Natural killer cell (primary cell): ENCODE measurements at regions not wholly inside any gene's neighbourhood (a gene's known extent, or its start where the extent isn't known, plus 50 kb on each side); places are given as distances from the start of the nearest gene placed in this dataset.
"Not testable (repeated sequence)": the region's sequence is repeated elsewhere in the genome, so short reads cannot be mapped to it uniquely, and the experiment has no call there.

Source experiments
- ATAC-seq, 3 donors: fragments of 150-1000 bp in 2 of 3; fragments of 200-7000 bp in 1 of 3; cut with Tn5 transposase; 1 replicate in 1 of 3; 2 replicates in 2 of 3; pipeline ENCODE4 v1.10.0; 2021; ENCODE audit warnings: mild to moderate bottlenecking in 2 of 3, moderate library complexity in 2 of 3
- DNase-seq, 2 donors: peaks; one replicate each; pipeline versions ENCODE4 v3.0.0 to v3.0.0-alpha.2; 2013 to 2021; ENCODE audit warnings: mixed read lengths in 1 of 2
- H3K27ac ChIP-seq: one replicate; pipeline ENCODE4 v1.5.1; 2013; ENCODE audit warnings: mild to moderate bottlenecking, low read length
- H3K27me3 ChIP-seq: one replicate; pipeline ENCODE4 v1.6.1; 2013; ENCODE audit warnings: low read length; ENCODE audit not compliant: control insufficient read depth, insufficient read depth
- H3K36me3 ChIP-seq: one replicate; pipeline ENCODE4 v1.6.1; 2013; ENCODE audit warnings: low read length; ENCODE audit not compliant: control insufficient read depth, insufficient read depth
- H3K4me1 ChIP-seq: one replicate; pipeline ENCODE4 v1.6.1; 2013; ENCODE audit warnings: low read length; ENCODE audit not compliant: control insufficient read depth, insufficient read depth
- H3K4me3 ChIP-seq: one replicate; pipeline ENCODE4 v1.5.1; 2013; ENCODE audit warnings: low read length
- H3K9me3 ChIP-seq: one replicate; pipeline ENCODE4 v1.6.1; 2013; ENCODE audit warnings: low read length; ENCODE audit not compliant: control insufficient read depth, insufficient read depth
- H3K27ac Mint-ChIP-seq, 2 donors: one replicate each; pipeline ENCODE4 v1.8.0; 2022; ENCODE audit warnings: mild to moderate bottlenecking in 2 of 2, mixed read lengths in 2 of 2, moderate library complexity in 1 of 2
- H3K27me3 Mint-ChIP-seq, 2 donors: one replicate each; pipeline ENCODE4 v1.8.0; 2022; ENCODE audit warnings: low read depth in 2 of 2, mixed read lengths in 2 of 2
- H3K36me3 Mint-ChIP-seq: one replicate; pipeline ENCODE4 v1.8.0; 2022; ENCODE audit warnings: mixed read lengths
- H3K4me1 Mint-ChIP-seq, 2 donors: one replicate each; pipeline ENCODE4 v1.8.0; 2022; ENCODE audit warnings: mixed read lengths in 2 of 2
- H3K4me3 Mint-ChIP-seq: one replicate; pipeline ENCODE4 v1.8.0; 2022; ENCODE audit warnings: mild to moderate bottlenecking, moderate library complexity, mixed read lengths
- H3K9me3 Mint-ChIP-seq, 2 donors: one replicate each; pipeline ENCODE4 v1.8.0; 2022; ENCODE audit warnings: mixed read lengths in 2 of 2
- WGBS: methylation state at CpG from one replicate; pipeline ENCODE4 v1.1.7; 2013; ENCODE audit warnings: missing lambda C conversion rate; ENCODE audit not compliant: insufficient coverage; 5-methylcytosine and 5-hydroxymethylcytosine counted together
- intact Hi-C: fragments of 100-400 bp; cut with micrococcal nuclease; formaldehyde crosslinking; loops from one replicate; pipeline ENCODE4 v1.14.2; 2022
- TF ChIP-seq, protein P1 (sequence below): fragments of 200-600 bp; IDR thresholded peaks from one replicate; pipeline ENCODE4 v1.8.0; 2022; ENCODE audit warnings: antibody characterized with exemption

DNA sequence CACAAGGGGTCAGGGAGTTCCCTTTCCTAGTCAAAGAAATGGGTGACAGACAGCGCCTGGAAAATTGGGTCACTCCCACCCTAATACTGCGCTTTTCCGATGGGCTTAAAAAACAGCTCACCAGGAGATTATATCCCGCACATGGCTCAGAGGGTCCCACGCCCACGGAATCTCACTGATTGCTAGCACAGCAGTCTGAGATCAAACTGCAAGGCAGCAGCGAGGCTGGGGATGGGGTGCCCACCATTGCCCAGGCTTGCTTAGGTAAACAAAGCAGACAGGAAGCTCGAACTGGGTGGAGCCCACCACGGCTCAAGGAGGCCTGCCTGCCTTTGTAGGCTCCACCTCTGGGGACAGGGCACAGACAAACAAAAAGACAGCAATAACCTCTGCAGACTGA lies 56.4 kb upstream of the SLC22A9 start:
- H3K4me1 Mint-ChIP-seq, H3K4me1 ChIP-seq, H3K36me3 Mint-ChIP-seq, intact Hi-C loops, H3K9me3 ChIP-seq, H3K4me3 ChIP-seq, H3K27ac ChIP-seq, H3K27me3 ChIP-seq, H3K27ac Mint-ChIP-seq, H3K36me3 ChIP-seq, ATAC-seq, DNase-seq, H3K4me3 Mint-ChIP-seq, H3K9me3 Mint-ChIP-seq: not testable (repeated sequence)
- H3K27me3 Mint-ChIP-seq: peaks cover 9 to 31% of the 10 kb centered on the region in 2 donors
- WGBS: 89% methylated on average over 9 of the region's 9 CpGs

GRCh38 chr11:63298258-63298657 lies 54.9 kb upstream of the SLC22A25 start:
- peaks cover 2% of the 10 kb centered on the region in 2 donors for H3K9me3 Mint-ChIP-seq
- no peaks in the 10 kb centered on the region for H3K36me3 ChIP-seq
- H3K9me3 ChIP-seq: no peaks in the 10 kb centered on the region
- no peaks in the 10 kb centered on the region for H3K4me1 Mint-ChIP-seq
- no peaks in the 10 kb centered on the region for H3K27me3 ChIP-seq
- TF ChIP-seq, protein P1, sequence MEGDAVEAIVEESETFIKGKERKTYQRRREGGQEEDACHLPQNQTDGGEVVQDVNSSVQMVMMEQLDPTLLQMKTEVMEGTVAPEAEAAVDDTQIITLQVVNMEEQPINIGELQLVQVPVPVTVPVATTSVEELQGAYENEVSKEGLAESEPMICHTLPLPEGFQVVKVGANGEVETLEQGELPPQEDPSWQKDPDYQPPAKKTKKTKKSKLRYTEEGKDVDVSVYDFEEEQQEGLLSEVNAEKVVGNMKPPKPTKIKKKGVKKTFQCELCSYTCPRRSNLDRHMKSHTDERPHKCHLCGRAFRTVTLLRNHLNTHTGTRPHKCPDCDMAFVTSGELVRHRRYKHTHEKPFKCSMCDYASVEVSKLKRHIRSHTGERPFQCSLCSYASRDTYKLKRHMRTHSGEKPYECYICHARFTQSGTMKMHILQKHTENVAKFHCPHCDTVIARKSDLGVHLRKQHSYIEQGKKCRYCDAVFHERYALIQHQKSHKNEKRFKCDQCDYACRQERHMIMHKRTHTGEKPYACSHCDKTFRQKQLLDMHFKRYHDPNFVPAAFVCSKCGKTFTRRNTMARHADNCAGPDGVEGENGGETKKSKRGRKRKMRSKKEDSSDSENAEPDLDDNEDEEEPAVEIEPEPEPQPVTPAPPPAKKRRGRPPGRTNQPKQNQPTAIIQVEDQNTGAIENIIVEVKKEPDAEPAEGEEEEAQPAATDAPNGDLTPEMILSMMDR: no peak
- intact Hi-C loops: no loop called here
- H3K36me3 Mint-ChIP-seq: peaks cover 8% of the 10 kb centered on the region
- no peak overlapping the region for H3K27ac ChIP-seq
- 88% methylated on average over 2 of the region's 3 CpGs for WGBS
- DNase-seq (no peak), ATAC-seq (no peak)
- H3K27me3 Mint-ChIP-seq: peaks cover 23 to 82% of the 10 kb centered on the region in 2 donors
- H3K4me3 Mint-ChIP-seq: no peak overlapping the region
- no peak overlapping the region for H3K4me3 ChIP-seq
- H3K27ac Mint-ChIP-seq: no peak overlapping the region
- H3K4me1 ChIP-seq: no peaks in the 10 kb centered on the region
